Neural cell (in vitro differentiated cells): ENCODE measurements at regions not wholly inside any gene's neighbourhood (a gene's known extent, or its start where the extent isn't known, plus 50 kb on each side); places are given as distances from the start of the nearest gene placed in this dataset.

Experiments
- H2AFZ ChIP-seq: fragments of 200-600, 300-800 bp; sonication (generic), shearing (Covaris generic); 2 replicates; pipeline ENCODE4 v1.6.0; 2014; ENCODE audit warnings: low read depth, mild to moderate bottlenecking, antibody characterized with exemption, low read length, moderate library complexity
- H3F3A ChIP-seq: fragments of 200-600 bp; shearing (Covaris generic); 2 replicates; pipeline ENCODE4 v1.6.1; 2016; ENCODE audit warnings: mild to moderate bottlenecking, moderate library complexity, mixed read lengths, antibody characterized with exemption, low read length; ENCODE audit not compliant: insufficient read depth, poor library complexity, severe bottlenecking
- H3K27ac ChIP-seq: fragments of 200-600, 300-800 bp; sonication (generic), shearing (Covaris generic); 2 replicates; pipeline ENCODE4 v1.5.1; 2014; ENCODE audit warnings: mild to moderate bottlenecking, low read length, moderate library complexity
- H3K27me3 ChIP-seq: fragments of 300-800, 200-600 bp; sonication (generic), shearing (Covaris generic); 2 replicates; pipeline ENCODE4 v1.6.0; 2014; ENCODE audit warnings: mild to moderate bottlenecking, low read depth, low read length, moderate library complexity; ENCODE audit not compliant: insufficient read depth
- H3K36me3 ChIP-seq: fragments of 300-800, 200-600 bp; sonication (generic), shearing (Covaris generic); 2 replicates; pipeline ENCODE4 v1.5.1; 2014; ENCODE audit warnings: mild to moderate bottlenecking, antibody characterized with exemption, low read length, moderate library complexity; ENCODE audit not compliant: insufficient read depth
- H3K4me2 ChIP-seq: fragments of 300-800, 200-600 bp; sonication (generic), shearing (Covaris generic); 2 replicates; pipeline ENCODE4 v1.6.0; 2014; ENCODE audit warnings: mild to moderate bottlenecking, low read length
- H3K4me3 ChIP-seq: fragments of 300-800, 200-600 bp; sonication (generic), shearing (Covaris generic); 2 replicates; pipeline ENCODE4 v1.5.1; 2014; ENCODE audit warnings: mild to moderate bottlenecking, low read length, moderate library complexity
- H3K79me2 ChIP-seq: fragments of 200-600 bp; shearing (Covaris generic); replicated peaks from 2 replicates; pipeline ENCODE4 v1.6.0; 2014; ENCODE audit warnings: mild to moderate bottlenecking, low read length, moderate library complexity; ENCODE audit not compliant: insufficient read depth
- H3K9ac ChIP-seq: fragments of 300-800, 200-600 bp; sonication (generic), shearing (Covaris generic); 2 replicates; pipeline ENCODE4 v1.6.1; 2016; ENCODE audit warnings: mild to moderate bottlenecking, low read length, mixed read lengths
- H3K9me2 ChIP-seq: fragments of 200-600 bp; shearing (Covaris generic); 2 replicates; pipeline ENCODE4 v1.6.1; 2016; ENCODE audit warnings: mild to moderate bottlenecking, low read length, mixed read lengths; ENCODE audit not compliant: insufficient read depth
- H3K9me3 ChIP-seq: fragments of 200-600, 300-800 bp; sonication (generic), shearing (Covaris generic); 2 replicates; pipeline ENCODE4 v1.6.1; 2016; ENCODE audit warnings: mild to moderate bottlenecking, mixed run types, low read length, moderate library complexity, mixed read lengths
- H4K20me1 ChIP-seq: fragments of 200-600 bp; shearing (Covaris generic); 2 replicates; pipeline ENCODE4 v1.6.1; 2016; ENCODE audit warnings: mild to moderate bottlenecking, mixed run types; ENCODE audit not compliant: insufficient read depth
- EP300 ChIP-seq: fragments of 450-650 bp; conservative IDR thresholded peaks from 2 replicates; pipeline ENCODE4 v1.6.1; 2014; ENCODE audit warnings: antibody characterized with exemption, mild to moderate bottlenecking, moderate library complexity; ENCODE audit not compliant: poor library complexity, severe bottlenecking
- EZH2 ChIP-seq: fragments of 200-600, 300-800 bp; shearing (Covaris generic), sonication (generic); IDR thresholded peaks from 2 replicates; pipeline ENCODE4 v1.6.1; 2014; ENCODE audit warnings: antibody characterized with exemption, low read length, borderline replicate concordance, mild to moderate bottlenecking; ENCODE audit not compliant: insufficient read depth, poor library complexity, severe bottlenecking
- MXI1 ChIP-seq: fragments of 450-650 bp; conservative IDR thresholded peaks from 2 replicates; pipeline ENCODE4 v1.6.1; 2014; ENCODE audit warnings: antibody characterized with exemption, mild to moderate bottlenecking; ENCODE audit not compliant: poor library complexity, severe bottlenecking
- POLR2AphosphoS5 ChIP-seq: IDR thresholded peaks from 2 replicates; pipeline ENCODE4 v1.6.1; 2012
- RAD21 ChIP-seq: fragments of 450-650 bp; conservative IDR thresholded peaks from 2 replicates; pipeline ENCODE4 v1.6.1; 2014; ENCODE audit warnings: antibody characterized with exemption, mild to moderate bottlenecking, moderate library complexity
- SMC3 ChIP-seq: fragments of 450-650 bp; conservative IDR thresholded peaks from 2 replicates; pipeline ENCODE4 v1.6.1; 2014; ENCODE audit warnings: antibody characterized with exemption, mild to moderate bottlenecking, moderate library complexity; ENCODE audit not compliant: poor library complexity
- TAF1 ChIP-seq: IDR thresholded peaks from 2 replicates; pipeline ENCODE4 v1.6.1; 2012; ENCODE audit warnings: low read depth
- TF ChIP-seq, protein P1 (sequence below): fragments of 450-650 bp; IDR thresholded peaks from 2 replicates; pipeline ENCODE4 v1.5.1; 2014; ENCODE audit warnings: antibody characterized with exemption, mild to moderate bottlenecking, moderate library complexity; ENCODE audit not compliant: poor library complexity, severe bottlenecking
- TF ChIP-seq, protein P2 (sequence below): IDR thresholded peaks from 2 replicates; pipeline ENCODE4 v1.6.1; 2012; ENCODE audit warnings: borderline replicate concordance

DNA sequence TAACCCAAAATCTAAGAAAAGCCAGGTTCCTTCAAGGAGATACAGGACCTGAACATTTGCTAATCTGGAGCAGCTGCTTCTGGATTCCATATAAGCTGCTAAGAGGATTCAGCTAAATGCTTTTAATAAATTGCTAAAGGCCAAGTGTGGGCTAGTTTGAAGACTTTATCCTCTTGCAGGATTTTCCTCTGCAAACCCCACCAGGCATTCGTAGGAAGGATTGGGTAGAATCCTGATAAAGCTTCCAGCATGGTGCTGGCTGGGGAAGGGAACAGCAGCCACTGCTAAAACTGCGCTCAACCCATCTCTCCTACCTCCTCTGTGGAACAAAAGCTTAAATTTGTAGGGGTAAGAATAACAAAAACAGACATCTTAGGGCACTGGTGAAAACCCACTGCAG, 61.3 kb upstream of the TAB3 start:
- Histone ChIP-seq H4K20me1 (no peaks in the 10 kb centered on the region), H3K79me2 (no peaks in the 10 kb centered on the region), H2AFZ (no peak overlapping the region), H3K4me3 (no peak overlapping the region), H3K4me2 (no peak overlapping the region), H3K9me2 (no peaks in the 10 kb centered on the region), H3F3A (no peaks in the 10 kb centered on the region), H3K36me3 (no peaks in the 10 kb centered on the region), H3K27me3 (no peaks in the 10 kb centered on the region), H3K9ac (no peak overlapping the region), H3K9me3 (no peaks in the 10 kb centered on the region), H3K27ac (no peak overlapping the region)
- no peak for TF ChIP-seq POLR2AphosphoS5
- TF ChIP-seq, protein P1, sequence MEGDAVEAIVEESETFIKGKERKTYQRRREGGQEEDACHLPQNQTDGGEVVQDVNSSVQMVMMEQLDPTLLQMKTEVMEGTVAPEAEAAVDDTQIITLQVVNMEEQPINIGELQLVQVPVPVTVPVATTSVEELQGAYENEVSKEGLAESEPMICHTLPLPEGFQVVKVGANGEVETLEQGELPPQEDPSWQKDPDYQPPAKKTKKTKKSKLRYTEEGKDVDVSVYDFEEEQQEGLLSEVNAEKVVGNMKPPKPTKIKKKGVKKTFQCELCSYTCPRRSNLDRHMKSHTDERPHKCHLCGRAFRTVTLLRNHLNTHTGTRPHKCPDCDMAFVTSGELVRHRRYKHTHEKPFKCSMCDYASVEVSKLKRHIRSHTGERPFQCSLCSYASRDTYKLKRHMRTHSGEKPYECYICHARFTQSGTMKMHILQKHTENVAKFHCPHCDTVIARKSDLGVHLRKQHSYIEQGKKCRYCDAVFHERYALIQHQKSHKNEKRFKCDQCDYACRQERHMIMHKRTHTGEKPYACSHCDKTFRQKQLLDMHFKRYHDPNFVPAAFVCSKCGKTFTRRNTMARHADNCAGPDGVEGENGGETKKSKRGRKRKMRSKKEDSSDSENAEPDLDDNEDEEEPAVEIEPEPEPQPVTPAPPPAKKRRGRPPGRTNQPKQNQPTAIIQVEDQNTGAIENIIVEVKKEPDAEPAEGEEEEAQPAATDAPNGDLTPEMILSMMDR: no peak
- no peak for TF ChIP-seq EP300
- TF ChIP-seq SMC3: no peak
- no peak for TF ChIP-seq RAD21
- no peak for TF ChIP-seq EZH2
- no peak for TF ChIP-seq MXI1
- no peak for TF ChIP-seq TAF1
- TF ChIP-seq, protein P2, sequence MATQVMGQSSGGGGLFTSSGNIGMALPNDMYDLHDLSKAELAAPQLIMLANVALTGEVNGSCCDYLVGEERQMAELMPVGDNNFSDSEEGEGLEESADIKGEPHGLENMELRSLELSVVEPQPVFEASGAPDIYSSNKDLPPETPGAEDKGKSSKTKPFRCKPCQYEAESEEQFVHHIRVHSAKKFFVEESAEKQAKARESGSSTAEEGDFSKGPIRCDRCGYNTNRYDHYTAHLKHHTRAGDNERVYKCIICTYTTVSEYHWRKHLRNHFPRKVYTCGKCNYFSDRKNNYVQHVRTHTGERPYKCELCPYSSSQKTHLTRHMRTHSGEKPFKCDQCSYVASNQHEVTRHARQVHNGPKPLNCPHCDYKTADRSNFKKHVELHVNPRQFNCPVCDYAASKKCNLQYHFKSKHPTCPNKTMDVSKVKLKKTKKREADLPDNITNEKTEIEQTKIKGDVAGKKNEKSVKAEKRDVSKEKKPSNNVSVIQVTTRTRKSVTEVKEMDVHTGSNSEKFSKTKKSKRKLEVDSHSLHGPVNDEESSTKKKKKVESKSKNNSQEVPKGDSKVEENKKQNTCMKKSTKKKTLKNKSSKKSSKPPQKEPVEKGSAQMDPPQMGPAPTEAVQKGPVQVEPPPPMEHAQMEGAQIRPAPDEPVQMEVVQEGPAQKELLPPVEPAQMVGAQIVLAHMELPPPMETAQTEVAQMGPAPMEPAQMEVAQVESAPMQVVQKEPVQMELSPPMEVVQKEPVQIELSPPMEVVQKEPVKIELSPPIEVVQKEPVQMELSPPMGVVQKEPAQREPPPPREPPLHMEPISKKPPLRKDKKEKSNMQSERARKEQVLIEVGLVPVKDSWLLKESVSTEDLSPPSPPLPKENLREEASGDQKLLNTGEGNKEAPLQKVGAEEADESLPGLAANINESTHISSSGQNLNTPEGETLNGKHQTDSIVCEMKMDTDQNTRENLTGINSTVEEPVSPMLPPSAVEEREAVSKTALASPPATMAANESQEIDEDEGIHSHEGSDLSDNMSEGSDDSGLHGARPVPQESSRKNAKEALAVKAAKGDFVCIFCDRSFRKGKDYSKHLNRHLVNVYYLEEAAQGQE: no peak

DNA sequence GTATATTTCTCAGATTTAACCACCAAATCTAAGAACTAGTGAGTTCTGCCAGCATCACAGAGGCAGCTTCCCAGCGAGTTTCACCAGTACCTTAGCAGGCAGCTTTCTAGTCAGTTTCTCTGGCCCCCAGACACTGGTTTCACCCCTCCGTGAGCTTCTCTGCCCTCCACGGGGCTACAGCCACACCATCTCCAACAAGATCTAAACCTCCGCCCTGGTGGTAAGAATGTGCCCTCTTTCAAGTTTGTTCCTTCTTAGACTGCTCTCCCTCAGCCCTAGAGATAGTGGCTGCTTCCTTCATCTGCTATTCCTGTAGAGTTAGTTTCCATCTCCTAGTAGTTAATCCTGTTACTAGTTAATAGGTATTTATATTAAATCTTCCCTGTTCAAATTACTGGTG, 60.5 kb upstream of the TAB3 start:
- H3K27me3 ChIP-seq: no peaks in the 10 kb centered on the region
- no peaks in the 10 kb centered on the region for H4K20me1 ChIP-seq
- H3K27ac ChIP-seq: no peak overlapping the region
- H3F3A ChIP-seq: no peaks in the 10 kb centered on the region
- no peaks in the 10 kb centered on the region for H3K79me2 ChIP-seq
- no peak overlapping the region for H2AFZ ChIP-seq
- no peaks in the 10 kb centered on the region for H3K9me3 ChIP-seq
- no peak overlapping the region for H3K4me2 ChIP-seq
- H3K9ac ChIP-seq: no peak overlapping the region
- TF ChIP-seq MXI1 (no peak), TAF1 (no peak), EP300 (no peak)
- H3K36me3 ChIP-seq: no peaks in the 10 kb centered on the region
- H3K4me3 ChIP-seq: no peak overlapping the region
- H3K9me2 ChIP-seq: no peaks in the 10 kb centered on the region

DNA sequence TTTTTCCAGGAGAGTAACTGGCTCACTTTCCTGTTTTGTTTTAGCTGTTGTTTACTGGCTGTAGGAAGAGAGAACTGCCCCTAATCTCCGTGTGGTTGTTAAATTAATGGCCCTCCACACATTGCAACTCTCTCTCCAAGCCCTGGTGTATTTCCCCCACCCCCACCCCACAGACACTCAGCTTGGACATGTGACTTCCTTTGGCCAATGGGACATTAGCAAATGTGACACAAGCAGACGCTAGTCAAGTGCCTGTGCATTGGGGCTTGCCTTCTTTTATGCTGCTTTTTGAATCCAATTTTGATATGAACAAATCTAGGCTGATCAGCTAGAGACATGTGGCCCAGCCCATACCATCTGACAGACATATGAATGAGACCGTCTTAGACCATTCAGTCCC, 59.6 kb upstream of the TAB3 start:
- Histone ChIP-seq H3K36me3 (no peaks in the 10 kb centered on the region), H3K9me2 (no peaks in the 10 kb centered on the region), H3K79me2 (no peaks in the 10 kb centered on the region), H3F3A (no peaks in the 10 kb centered on the region), H3K4me2 (no peak overlapping the region), H3K9me3 (no peaks in the 10 kb centered on the region), H3K27me3 (no peaks in the 10 kb centered on the region), H4K20me1 (no peaks in the 10 kb centered on the region), H3K4me3 (no peak overlapping the region), H2AFZ (no peak overlapping the region), H3K9ac (no peak overlapping the region), H3K27ac (no peak overlapping the region)
- TF ChIP-seq, protein P1: no peak
- TF ChIP-seq, protein P2: no peak
- TF ChIP-seq RAD21 (no peak), SMC3 (no peak), EP300 (no peak), MXI1 (no peak), POLR2AphosphoS5 (no peak), TAF1 (no peak), EZH2 (no peak)
